ENCODE measurements at regions not wholly inside any gene's neighbourhood (a gene's known extent, or its start where the extent isn't known, plus 50 kb on each side); places are given as distances from the start of the nearest gene placed in this dataset.
"Not testable (repeated sequence)": the region's sequence is repeated elsewhere in the genome, so short reads cannot be mapped to it uniquely, and the experiment has no call there.

GRCh38 chr3:82584415-82584814 lies 823.0 kb upstream of the GBE1 start:
- not testable (repeated sequence) for TF ChIP-seq POLR2A, CTCF (IDR thresholded peaks at IDR 0.05)
